HUES64 (cell line): ENCODE measurements at regions not wholly inside any gene's neighbourhood (a gene's known extent, or its start where the extent isn't known, plus 50 kb on each side); places are given as distances from the start of the nearest gene placed in this dataset.

Experiments
- H3K27ac ChIP-seq: 2 replicates; pipeline ENCODE4 v1.7.0; 2013; ENCODE audit warnings: low read depth, low read length, inconsistent platforms
- H3K27me3 ChIP-seq: 2 replicates; pipeline ENCODE4 v1.6.1; 2013; ENCODE audit warnings: mild to moderate bottlenecking, low read length; ENCODE audit not compliant: insufficient read depth
- H3K36me3 ChIP-seq: 2 replicates; pipeline ENCODE4 v1.6.1; 2013; ENCODE audit warnings: mild to moderate bottlenecking, low read length; ENCODE audit not compliant: insufficient read depth
- H3K4me1 ChIP-seq: 2 replicates; pipeline ENCODE4 v1.6.1; 2013; ENCODE audit warnings: mild to moderate bottlenecking, low read length, moderate library complexity; ENCODE audit not compliant: insufficient read depth
- H3K4me3 ChIP-seq: 2 replicates; pipeline ENCODE4 v1.5.1; 2013; ENCODE audit warnings: mild to moderate bottlenecking, low read length, moderate library complexity
- H3K9ac ChIP-seq: 2 replicates; pipeline ENCODE4 v1.6.1; 2013; ENCODE audit warnings: mild to moderate bottlenecking, low read depth, low read length
- H3K9me3 ChIP-seq: 2 replicates; pipeline ENCODE4 v1.6.1; 2013; ENCODE audit warnings: low read depth, low read length; ENCODE audit not compliant: insufficient read depth
- WGBS: fragments of 150-250, 120-280 bp; methylation state at CpG from one replicate; pipeline ENCODE4 v1.1.7; 2013; ENCODE audit warnings: missing lambda C conversion rate; 5-methylcytosine and 5-hydroxymethylcytosine counted together

GRCh38 chr2:38127277-38127676 lies 51.3 kb upstream of the CYP1B1 start:
- Histone ChIP-seq H3K9ac (no peak overlapping the region), H3K36me3 (no peaks in the 10 kb centered on the region), H3K4me1 (no peaks in the 10 kb centered on the region), H3K9me3 (peaks cover 22% of the 10 kb centered on the region), H3K27ac (no peak overlapping the region), H3K27me3 (no peaks in the 10 kb centered on the region), H3K4me3 (no peak overlapping the region)

GRCh38 chr2:38125842-38126241 lies 49.9 kb upstream of the CYP1B1 start:
- no peak overlapping the region for H3K27ac ChIP-seq
- H3K36me3 ChIP-seq: no peaks in the 10 kb centered on the region
- H3K4me3 ChIP-seq: no peak overlapping the region
- H3K9me3 ChIP-seq: peaks cover 22% of the 10 kb centered on the region
- no peaks in the 10 kb centered on the region for H3K27me3 ChIP-seq
- no peak overlapping the region for H3K9ac ChIP-seq
- no peaks in the 10 kb centered on the region for H3K4me1 ChIP-seq
- WGBS: 98% methylated on average over 3 of the region's 3 CpGs
